Liver (tissue), 8 donors: ENCODE measurements at regions not wholly inside any gene's neighbourhood (a gene's known extent, or its start where the extent isn't known, plus 50 kb on each side); places are given as distances from the start of the nearest gene placed in this dataset.

ENCODE experiments used
- DNase-seq: peaks from one replicate; pipeline ENCODE4 v3.0.0-alpha.2; 2017; ENCODE audit warnings: low spot score
- H3K27ac ChIP-seq, 2 donors: one replicate each; pipeline ENCODE4 v1.7.0; 2013; ENCODE audit warnings: inconsistent platforms in 2 of 2, low read length in 2 of 2, control low read depth in 1 of 2, low read depth in 1 of 2, mild to moderate bottlenecking in 1 of 2
- H3K27me3 ChIP-seq, 4 donors: one replicate each; pipeline versions ENCODE4 v1.6.1 to v1.7.0; 2013; ENCODE audit warnings: low read length in 3 of 4, inconsistent platforms in 1 of 4, mild to moderate bottlenecking in 1 of 4, moderate library complexity in 1 of 4; ENCODE audit not compliant: control insufficient read depth in 4 of 4, insufficient read depth in 4 of 4
- H3K36me3 ChIP-seq, 4 donors: one replicate each; pipeline versions ENCODE4 v1.6.1 to v1.7.0; 2013; ENCODE audit warnings: low read length in 3 of 4, mild to moderate bottlenecking in 3 of 4, low read depth in 1 of 4, moderate library complexity in 1 of 4; ENCODE audit not compliant: control insufficient read depth in 4 of 4, insufficient read depth in 3 of 4
- H3K4me1 ChIP-seq, 4 donors: one replicate each; pipeline versions ENCODE4 v1.6.1 to v1.7.0; 2013; ENCODE audit warnings: low read length in 3 of 4, mild to moderate bottlenecking in 3 of 4, moderate library complexity in 1 of 4; ENCODE audit not compliant: control insufficient read depth in 4 of 4, insufficient read depth in 4 of 4
- H3K4me3 ChIP-seq, 3 donors: one replicate each; pipeline versions ENCODE4 v1.6.1 to v1.7.0; 2013; ENCODE audit warnings: low read length in 3 of 3, control low read depth in 1 of 3, low read depth in 1 of 3, mild to moderate bottlenecking in 1 of 3
- H3K9ac ChIP-seq, 2 donors: one replicate each; pipeline ENCODE4 v1.7.0; 2013; ENCODE audit warnings: low read length in 2 of 2, mild to moderate bottlenecking in 2 of 2, moderate library complexity in 2 of 2, control low read depth in 1 of 2, low read depth in 1 of 2
- H3K9me3 ChIP-seq, 4 donors: one replicate each; pipeline versions ENCODE4 v1.6.1 to v1.7.0; 2013; ENCODE audit warnings: low read length in 3 of 4; ENCODE audit not compliant: control insufficient read depth in 4 of 4
- EGR1 ChIP-seq, 2 donors: IDR thresholded peaks; 2 replicates each; pipeline ENCODE4 v1.6.1; 2016 to 2018; ENCODE audit warnings: antibody characterized with exemption in 2 of 2, low read depth in 2 of 2
- FOXA1 ChIP-seq: IDR thresholded peaks from 2 replicates; pipeline ENCODE4 v1.6.1; 2016; ENCODE audit warnings: antibody characterized with exemption
- FOXA2 ChIP-seq: IDR thresholded peaks from 2 replicates; pipeline ENCODE4 v1.6.1; 2016; ENCODE audit warnings: antibody characterized with exemption
- GABPA ChIP-seq, 2 donors: IDR thresholded peaks in 1 of 2; conservative IDR thresholded peaks in 1 of 2; 2 replicates each; pipeline ENCODE4 v1.6.1; 2016; ENCODE audit warnings: antibody characterized with exemption in 2 of 2, mild to moderate bottlenecking in 1 of 2, moderate library complexity in 1 of 2
- HNF4A ChIP-seq, 2 donors: conservative IDR thresholded peaks; 2 replicates each; pipeline ENCODE4 v1.6.1; 2016; ENCODE audit warnings: antibody characterized with exemption in 2 of 2, mild to moderate bottlenecking in 2 of 2
- HNF4G ChIP-seq: IDR thresholded peaks from 2 replicates; pipeline ENCODE4 v1.6.1; 2016; ENCODE audit warnings: antibody characterized with exemption
- JUND ChIP-seq, 2 donors: IDR thresholded peaks; 2 replicates each; pipeline ENCODE4 v1.6.1; 2016; ENCODE audit warnings: antibody characterized with exemption in 2 of 2
- NR2F2 ChIP-seq: IDR thresholded peaks from 2 replicates; pipeline ENCODE4 v1.6.1; 2016; ENCODE audit warnings: antibody characterized with exemption
- RAD21 ChIP-seq, 2 donors: IDR thresholded peaks; 2 replicates each; pipeline ENCODE4 v1.6.1; 2016; ENCODE audit warnings: antibody characterized with exemption in 2 of 2, mild to moderate bottlenecking in 2 of 2
- RXRA ChIP-seq, 2 donors: IDR thresholded peaks; 2 replicates each; pipeline ENCODE4 v1.6.1; 2017 to 2018; ENCODE audit warnings: antibody characterized with exemption in 2 of 2, mild to moderate bottlenecking in 1 of 2
- SP1 ChIP-seq: IDR thresholded peaks from 2 replicates; pipeline ENCODE4 v1.6.1; 2018; ENCODE audit warnings: antibody characterized with exemption, mild to moderate bottlenecking
- TAF1 ChIP-seq: conservative IDR thresholded peaks from 2 replicates; pipeline ENCODE4 v1.6.1; 2016; ENCODE audit warnings: antibody characterized with exemption, mild to moderate bottlenecking
- YY1 ChIP-seq: IDR thresholded peaks from 2 replicates; pipeline ENCODE4 v1.6.1; 2016; ENCODE audit warnings: antibody characterized with exemption, mild to moderate bottlenecking
- WGBS: extraction: QIAGEN DNeasy Blood & Tissue Kit; methylation state at CpG from one replicate; pipeline ENCODE4 v1.1.7; 2013; 5-methylcytosine and 5-hydroxymethylcytosine counted together
- TF ChIP-seq, protein P1 (sequence below): IDR thresholded peaks from 2 replicates; pipeline ENCODE4 v1.6.1; 2016; ENCODE audit warnings: antibody characterized with exemption, mild to moderate bottlenecking
- TF ChIP-seq, protein P2 (sequence below): IDR thresholded peaks from 2 replicates; pipeline ENCODE4 v1.6.1; 2016; ENCODE audit warnings: antibody characterized with exemption
- TF ChIP-seq, protein P3 (sequence below): IDR thresholded peaks from 2 replicates; pipeline ENCODE4 v1.6.1; 2016; ENCODE audit warnings: antibody characterized with exemption
- TF ChIP-seq, protein P4 (sequence below): IDR thresholded peaks from 2 replicates; pipeline ENCODE4 v1.6.1; 2016; ENCODE audit warnings: antibody characterized with exemption
- TF ChIP-seq, protein P5 (sequence below): fragments of 150-350 bp; IDR thresholded peaks from 2 replicates; pipeline ENCODE4 v1.5.1; 2017; ENCODE audit warnings: improper control_type of control experiment, low read depth, low read length; ENCODE audit not compliant: missing input control
- donor health status: healthy.
- donor health status: healthy.
- donor health status: healthy.
- donor health status: healthy.
- donor health status: healthy.

DNA sequence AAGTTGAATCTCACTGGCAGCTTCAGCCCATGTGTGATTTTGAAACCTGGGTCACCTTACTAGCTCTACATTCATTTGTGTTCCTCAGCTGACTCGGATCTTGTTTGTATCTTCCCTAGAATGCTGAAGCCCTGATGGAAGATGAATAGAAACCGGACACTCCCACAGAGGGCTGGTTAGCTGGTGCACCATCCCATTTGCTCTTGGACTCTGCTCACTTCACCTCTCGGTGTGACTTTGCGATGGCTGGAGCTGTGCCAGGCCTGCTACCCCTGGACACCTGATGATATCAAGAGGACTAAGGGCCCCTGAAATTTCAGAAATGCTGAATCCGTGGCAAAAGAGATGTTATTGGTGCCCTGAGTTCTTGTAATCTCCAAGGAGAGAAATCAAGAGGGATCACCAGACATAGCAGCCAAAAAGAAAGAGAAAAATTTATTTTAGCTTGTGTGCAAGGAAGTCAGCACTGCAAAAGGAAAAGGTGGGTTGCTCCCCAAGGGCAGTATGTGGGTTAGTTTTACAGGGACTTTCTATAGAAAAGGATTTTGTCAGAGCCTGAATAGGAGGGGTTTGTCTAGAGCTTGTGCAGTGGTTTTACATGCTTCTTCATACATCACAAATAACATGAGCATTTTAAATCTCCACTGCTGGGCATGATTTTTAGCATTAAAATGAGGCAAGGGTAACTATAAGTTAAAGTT is 426.3 kb upstream of the NOX3 start:
- H3K4me1 ChIP-seq, result no peaks in the 10 kb centered on the region
- H3K9ac ChIP-seq, result no peak overlapping the region
- DNase-seq, result no peak
- WGBS, result 59% methylated on average over 5 of the region's 5 CpGs
- H3K36me3 ChIP-seq, result no peaks in the 10 kb centered on the region
- no peak for TF ChIP-seq HNF4A (conservative IDR thresholded peaks at IDR 0.05)
- TF ChIP-seq GABPA (IDR thresholded peaks at IDR 0.05 in 1 of 2, conservative IDR thresholded peaks at IDR 0.05 in 1 of 2), result no peak
- no peak for TF ChIP-seq FOXA1
- no peak for TF ChIP-seq HNF4G
- no peak for TF ChIP-seq RXRA (IDR thresholded peaks at IDR 0.05)
- TF ChIP-seq, protein P1, sequence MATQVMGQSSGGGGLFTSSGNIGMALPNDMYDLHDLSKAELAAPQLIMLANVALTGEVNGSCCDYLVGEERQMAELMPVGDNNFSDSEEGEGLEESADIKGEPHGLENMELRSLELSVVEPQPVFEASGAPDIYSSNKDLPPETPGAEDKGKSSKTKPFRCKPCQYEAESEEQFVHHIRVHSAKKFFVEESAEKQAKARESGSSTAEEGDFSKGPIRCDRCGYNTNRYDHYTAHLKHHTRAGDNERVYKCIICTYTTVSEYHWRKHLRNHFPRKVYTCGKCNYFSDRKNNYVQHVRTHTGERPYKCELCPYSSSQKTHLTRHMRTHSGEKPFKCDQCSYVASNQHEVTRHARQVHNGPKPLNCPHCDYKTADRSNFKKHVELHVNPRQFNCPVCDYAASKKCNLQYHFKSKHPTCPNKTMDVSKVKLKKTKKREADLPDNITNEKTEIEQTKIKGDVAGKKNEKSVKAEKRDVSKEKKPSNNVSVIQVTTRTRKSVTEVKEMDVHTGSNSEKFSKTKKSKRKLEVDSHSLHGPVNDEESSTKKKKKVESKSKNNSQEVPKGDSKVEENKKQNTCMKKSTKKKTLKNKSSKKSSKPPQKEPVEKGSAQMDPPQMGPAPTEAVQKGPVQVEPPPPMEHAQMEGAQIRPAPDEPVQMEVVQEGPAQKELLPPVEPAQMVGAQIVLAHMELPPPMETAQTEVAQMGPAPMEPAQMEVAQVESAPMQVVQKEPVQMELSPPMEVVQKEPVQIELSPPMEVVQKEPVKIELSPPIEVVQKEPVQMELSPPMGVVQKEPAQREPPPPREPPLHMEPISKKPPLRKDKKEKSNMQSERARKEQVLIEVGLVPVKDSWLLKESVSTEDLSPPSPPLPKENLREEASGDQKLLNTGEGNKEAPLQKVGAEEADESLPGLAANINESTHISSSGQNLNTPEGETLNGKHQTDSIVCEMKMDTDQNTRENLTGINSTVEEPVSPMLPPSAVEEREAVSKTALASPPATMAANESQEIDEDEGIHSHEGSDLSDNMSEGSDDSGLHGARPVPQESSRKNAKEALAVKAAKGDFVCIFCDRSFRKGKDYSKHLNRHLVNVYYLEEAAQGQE, result no peak
- no peak for TF ChIP-seq RAD21 (IDR thresholded peaks at IDR 0.05)
- TF ChIP-seq NR2F2, result no peak
- no peak for TF ChIP-seq EGR1 (IDR thresholded peaks at IDR 0.05; ENCODE audit: low read depth in 2 of 2)
- TF ChIP-seq, protein P2, sequence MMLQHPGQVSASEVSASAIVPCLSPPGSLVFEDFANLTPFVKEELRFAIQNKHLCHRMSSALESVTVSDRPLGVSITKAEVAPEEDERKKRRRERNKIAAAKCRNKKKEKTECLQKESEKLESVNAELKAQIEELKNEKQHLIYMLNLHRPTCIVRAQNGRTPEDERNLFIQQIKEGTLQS, result no peak
- H3K4me3 ChIP-seq, result no peak overlapping the region
- H3K27ac ChIP-seq, result no peak overlapping the region
- H3K9me3 ChIP-seq, result no peaks in the 10 kb centered on the region
- H3K27me3 ChIP-seq, result no peaks in the 10 kb centered on the region

DNA sequence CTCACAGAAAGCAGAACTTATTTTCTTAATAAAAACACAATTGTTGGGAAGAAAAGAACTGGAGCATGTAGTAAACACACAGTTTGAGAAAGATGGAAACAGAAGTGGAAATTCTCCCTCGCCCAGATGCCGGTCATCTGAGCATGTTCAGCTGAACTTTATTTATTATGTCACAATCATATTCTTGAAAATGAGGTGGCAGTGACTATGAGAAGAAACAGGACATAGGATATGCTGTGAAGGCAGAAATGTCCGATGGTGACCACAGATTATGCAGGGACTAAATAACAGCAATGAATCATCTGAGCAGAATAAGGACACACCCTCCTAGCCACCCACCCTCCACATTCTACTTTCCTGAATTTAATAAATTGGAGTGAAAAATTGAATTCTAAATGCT is 425.3 kb upstream of the NOX3 start:
- no peak for DNase-seq
- Histone ChIP-seq H3K36me3 (no peaks in the 10 kb centered on the region), H3K27me3 (no peaks in the 10 kb centered on the region), H3K4me3 (no peak overlapping the region), H3K27ac (no peak overlapping the region), H3K9me3 (no peaks in the 10 kb centered on the region), H3K4me1 (no peaks in the 10 kb centered on the region), H3K9ac (no peak overlapping the region)
- no peak for TF ChIP-seq YY1
- TF ChIP-seq, protein P3, sequence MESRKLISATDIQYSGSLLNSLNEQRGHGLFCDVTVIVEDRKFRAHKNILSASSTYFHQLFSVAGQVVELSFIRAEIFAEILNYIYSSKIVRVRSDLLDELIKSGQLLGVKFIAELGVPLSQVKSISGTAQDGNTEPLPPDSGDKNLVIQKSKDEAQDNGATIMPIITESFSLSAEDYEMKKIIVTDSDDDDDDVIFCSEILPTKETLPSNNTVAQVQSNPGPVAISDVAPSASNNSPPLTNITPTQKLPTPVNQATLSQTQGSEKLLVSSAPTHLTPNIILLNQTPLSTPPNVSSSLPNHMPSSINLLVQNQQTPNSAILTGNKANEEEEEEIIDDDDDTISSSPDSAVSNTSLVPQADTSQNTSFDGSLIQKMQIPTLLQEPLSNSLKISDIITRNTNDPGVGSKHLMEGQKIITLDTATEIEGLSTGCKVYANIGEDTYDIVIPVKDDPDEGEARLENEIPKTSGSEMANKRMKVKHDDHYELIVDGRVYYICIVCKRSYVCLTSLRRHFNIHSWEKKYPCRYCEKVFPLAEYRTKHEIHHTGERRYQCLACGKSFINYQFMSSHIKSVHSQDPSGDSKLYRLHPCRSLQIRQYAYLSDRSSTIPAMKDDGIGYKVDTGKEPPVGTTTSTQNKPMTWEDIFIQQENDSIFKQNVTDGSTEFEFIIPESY, result no peak
- no peak for TF ChIP-seq RAD21 (IDR thresholded peaks at IDR 0.05)
- TF ChIP-seq, protein P4, sequence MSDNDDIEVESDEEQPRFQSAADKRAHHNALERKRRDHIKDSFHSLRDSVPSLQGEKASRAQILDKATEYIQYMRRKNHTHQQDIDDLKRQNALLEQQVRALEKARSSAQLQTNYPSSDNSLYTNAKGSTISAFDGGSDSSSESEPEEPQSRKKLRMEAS, result no peak
- TF ChIP-seq NR2F2, result no peak
- no peak for TF ChIP-seq TAF1
- TF ChIP-seq, protein P5, sequence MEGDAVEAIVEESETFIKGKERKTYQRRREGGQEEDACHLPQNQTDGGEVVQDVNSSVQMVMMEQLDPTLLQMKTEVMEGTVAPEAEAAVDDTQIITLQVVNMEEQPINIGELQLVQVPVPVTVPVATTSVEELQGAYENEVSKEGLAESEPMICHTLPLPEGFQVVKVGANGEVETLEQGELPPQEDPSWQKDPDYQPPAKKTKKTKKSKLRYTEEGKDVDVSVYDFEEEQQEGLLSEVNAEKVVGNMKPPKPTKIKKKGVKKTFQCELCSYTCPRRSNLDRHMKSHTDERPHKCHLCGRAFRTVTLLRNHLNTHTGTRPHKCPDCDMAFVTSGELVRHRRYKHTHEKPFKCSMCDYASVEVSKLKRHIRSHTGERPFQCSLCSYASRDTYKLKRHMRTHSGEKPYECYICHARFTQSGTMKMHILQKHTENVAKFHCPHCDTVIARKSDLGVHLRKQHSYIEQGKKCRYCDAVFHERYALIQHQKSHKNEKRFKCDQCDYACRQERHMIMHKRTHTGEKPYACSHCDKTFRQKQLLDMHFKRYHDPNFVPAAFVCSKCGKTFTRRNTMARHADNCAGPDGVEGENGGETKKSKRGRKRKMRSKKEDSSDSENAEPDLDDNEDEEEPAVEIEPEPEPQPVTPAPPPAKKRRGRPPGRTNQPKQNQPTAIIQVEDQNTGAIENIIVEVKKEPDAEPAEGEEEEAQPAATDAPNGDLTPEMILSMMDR, result no peak
- no peak for TF ChIP-seq FOXA2
- TF ChIP-seq SP1, result no peak
- TF ChIP-seq RXRA (IDR thresholded peaks at IDR 0.05), result no peak
- TF ChIP-seq, protein P2, result no peak
- TF ChIP-seq HNF4G, result no peak
- no peak for TF ChIP-seq EGR1 (IDR thresholded peaks at IDR 0.05; ENCODE audit: low read depth in 2 of 2)
- no peak for TF ChIP-seq HNF4A (conservative IDR thresholded peaks at IDR 0.05)
- TF ChIP-seq, protein P1, result no peak
- no peak for TF ChIP-seq JUND (IDR thresholded peaks at IDR 0.05)
- TF ChIP-seq FOXA1, result no peak
- TF ChIP-seq GABPA (IDR thresholded peaks at IDR 0.05 in 1 of 2, conservative IDR thresholded peaks at IDR 0.05 in 1 of 2), result no peak
- WGBS, result 75% methylated on average over 3 of the region's 3 CpGs
